GM19328 (cell line): ENCODE measurements at regions not wholly inside any gene's neighbourhood (a gene's known extent, or its start where the extent isn't known, plus 50 kb on each side); places are given as distances from the start of the nearest gene placed in this dataset.
A peak's percentile ranks its signal among the peaks of the same experiment; 100 is the strongest.

Experiments
- ATAC-seq: cut with Tn5 transposase; IDR thresholded peaks from one replicate; pipeline ENCODE4 v1.9.1; 2021; ENCODE audit warnings: mild to moderate bottlenecking, moderate library complexity; ENCODE audit not compliant: unreplicated experiment

DNA sequence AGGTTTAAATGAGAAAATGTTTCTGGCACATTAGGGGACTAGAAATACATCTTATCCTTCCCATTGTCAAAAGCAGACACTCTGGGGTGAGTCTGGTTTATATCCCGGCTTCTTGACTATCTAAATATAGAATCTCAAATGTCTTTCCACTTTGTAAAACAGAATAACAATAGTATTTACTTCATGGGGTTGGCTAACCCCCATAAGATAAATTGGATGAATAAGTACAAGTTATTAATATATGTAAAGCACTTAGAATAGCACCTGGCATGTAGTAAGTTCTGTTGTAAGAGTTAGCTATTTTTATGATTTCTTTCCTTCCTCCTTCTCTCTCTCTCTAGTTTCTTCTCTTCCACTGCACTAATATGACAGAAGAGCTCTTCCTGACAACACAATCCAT is 499.1 kb downstream of the INSC start:
- no peak for ATAC-seq

DNA sequence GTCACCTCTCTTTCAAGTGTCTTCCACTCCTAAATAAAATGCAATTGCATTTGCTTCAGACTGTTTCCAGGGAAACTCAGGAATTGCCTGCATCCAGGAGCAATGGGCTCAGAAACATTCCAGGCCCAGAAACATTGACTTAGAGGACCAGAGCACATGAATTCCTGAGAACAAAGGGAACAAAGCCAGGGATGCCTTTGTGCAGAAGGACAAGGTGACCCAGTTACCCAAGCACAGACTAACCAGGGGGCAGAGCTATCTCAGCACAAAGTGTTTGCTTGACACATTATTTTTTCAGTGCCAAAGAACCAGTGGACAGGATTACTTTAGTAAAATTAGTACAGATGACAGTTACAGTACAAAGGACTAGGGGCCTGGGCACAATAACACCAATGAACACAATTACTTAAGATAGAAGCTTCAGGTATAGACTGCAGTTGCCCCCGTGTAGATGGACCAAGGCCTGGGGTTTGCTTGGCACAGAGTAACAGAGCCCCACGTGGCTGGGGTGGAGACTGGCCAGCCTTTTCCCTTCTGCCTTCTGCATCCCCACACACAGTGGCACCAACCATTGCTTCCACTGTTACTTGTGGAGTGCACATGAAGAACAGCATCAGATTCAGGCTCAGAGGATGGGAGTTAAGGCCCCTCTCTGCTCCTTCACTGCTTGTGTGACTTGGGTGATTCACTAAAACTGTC is 500.8 kb downstream of the INSC start:
- no peak for ATAC-seq

DNA sequence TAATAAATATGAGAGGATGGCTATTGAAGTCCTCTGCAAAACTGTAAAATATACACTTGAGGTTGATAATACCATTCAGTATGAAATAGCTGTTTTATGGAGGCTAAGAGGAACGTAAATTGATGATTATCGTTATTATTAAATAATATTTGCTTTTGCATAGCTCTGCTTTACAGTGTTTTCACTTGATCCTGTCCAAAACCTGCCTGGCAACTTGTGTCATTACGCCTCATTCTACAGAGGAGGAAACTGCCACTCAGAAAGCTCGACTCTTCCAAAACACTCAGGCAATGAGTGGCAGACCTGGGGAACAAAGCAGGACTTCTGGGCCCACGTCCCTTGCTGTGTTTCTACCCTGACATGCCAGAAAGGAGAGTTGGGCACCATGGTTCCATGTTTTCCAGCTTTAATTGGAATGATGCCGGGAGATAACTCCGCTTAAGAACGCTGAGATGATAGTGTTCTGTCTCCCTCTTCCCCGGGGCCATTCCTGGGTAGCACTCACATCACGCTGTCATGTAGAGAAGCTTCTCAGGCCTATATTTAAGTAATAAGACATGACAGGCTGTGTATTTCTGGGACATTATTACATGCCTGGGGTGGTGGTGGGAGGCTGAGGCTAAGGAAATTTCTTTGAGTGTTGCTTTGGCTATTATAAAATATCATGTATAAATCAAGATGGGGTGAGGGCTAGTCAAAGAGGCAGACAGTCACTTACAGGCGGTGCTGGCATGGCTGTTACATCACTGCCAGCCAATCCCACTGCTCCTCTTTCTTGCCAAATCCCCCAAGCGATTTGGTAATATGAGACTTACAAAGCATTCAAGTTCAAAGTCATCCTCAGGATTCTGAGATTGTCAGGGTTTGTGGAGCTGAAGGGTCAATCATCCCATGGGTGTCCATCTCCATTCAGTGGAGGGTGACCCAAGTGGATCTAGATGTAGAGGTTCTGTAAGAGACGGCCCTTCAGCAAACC is 501.7 kb downstream of the INSC start:
- no peak for ATAC-seq

DNA sequence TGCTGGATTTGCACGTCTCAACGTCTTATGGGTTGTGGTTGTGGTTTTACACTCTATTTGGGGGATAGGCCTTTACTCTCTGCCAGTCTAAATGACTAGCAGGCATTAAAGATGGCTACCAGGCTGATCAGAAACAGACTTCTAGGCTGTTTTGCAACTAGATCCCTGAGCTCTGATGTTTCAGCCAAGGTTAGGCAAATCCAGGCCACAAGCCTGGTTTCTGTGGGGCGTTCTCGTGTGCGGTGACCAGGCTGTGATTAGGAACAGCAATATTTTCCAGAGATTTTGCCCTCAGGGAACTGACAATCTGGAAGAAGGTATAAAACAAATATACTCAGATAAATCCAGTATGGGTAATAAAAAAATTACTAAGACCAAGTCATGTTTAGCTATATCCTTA is 502.4 kb downstream of the INSC start:
- ATAC-seq = no peak

DNA sequence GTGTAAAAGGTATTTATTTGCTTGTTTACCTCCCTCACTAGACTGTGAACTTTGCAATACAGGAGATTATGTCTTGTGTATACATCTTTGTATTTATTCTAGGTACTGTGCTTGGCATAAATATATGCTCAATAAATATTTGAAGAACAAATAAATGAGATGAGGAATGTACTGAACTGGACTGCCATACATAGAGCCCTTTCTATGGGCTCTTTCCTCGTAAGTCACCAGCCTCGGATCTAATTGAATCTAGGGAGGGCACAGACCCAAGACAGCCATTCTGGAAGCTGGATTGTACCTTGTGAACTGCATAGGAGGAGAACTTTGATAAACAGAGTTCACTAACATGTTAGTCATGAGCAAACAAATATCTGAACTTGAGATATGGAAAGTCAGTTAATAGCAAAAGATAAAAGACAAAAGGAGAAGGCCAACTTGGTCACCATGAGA is 503.9 kb downstream of the INSC start:
- no peak for ATAC-seq

DNA sequence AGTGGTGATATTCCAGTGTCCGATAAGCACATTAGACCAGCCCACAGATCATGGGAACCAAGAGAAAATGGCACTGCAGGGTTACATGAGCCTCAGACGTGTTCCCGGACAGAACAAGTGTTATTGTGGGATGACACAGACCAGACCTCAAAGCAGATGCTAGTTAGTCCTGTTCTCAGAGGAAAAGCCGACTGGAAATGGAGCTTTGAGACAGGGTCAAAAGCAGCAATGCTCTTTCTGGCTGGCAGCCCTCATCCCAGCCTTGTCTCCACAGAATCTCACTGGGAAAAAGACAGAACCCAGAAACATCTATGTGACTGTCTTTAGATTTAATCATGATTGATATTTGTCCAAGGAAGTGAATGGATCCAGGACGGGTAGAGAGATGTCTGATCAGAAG is 506.8 kb downstream of the INSC start:
- ATAC-seq = no peak

DNA sequence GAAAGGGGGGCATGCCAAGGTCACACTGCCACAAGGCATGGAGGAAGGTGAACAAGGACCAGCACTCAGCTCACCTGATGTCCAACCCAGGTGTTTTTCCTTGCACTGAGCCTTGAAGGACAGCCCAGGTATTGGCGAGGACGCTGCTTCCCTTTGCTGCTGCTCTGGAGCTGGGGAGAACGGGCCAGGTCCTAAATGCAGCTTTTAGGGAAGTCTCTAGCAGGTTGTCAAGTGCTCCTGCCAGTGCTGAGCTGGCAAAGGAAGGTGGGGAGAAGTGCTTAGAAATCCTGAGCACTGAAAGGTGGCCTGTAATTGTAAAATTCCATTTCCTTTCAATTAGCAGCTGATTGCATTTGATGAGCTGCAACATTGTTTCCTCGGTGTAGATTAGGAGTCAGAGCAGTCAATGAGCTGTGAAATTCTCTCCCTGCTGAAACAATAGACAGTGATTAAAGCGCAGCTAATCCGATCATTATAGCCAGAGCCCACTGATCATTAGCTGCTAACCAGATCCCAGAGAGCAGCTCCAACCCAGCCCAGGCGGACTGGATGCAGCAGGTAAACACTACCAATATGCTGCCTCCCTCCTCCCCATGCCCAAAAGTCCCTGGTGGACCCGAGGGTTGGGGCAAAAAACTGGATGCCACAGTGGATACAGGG is 507.6 kb downstream of the INSC start:
- no peak for ATAC-seq

DNA sequence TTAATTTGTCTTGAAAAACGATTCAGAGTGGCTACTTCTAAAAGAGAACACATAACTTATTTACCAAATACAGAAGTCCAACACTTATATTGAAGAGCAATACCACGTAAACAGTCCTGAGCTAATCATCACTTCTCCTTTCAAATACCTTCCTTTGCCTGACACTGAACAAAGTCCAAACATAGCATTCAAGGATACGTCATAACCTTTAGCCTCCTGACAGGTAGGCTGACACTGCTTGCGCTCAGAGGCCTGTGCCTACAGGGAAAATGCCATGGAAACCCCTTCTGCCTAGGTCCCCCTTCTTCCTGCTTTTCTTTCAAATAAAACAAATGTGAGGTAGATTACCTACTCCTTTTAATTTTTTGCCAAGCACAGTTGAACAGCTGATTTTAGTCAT is 510.0 kb downstream of the INSC start:
- no peak for ATAC-seq

DNA sequence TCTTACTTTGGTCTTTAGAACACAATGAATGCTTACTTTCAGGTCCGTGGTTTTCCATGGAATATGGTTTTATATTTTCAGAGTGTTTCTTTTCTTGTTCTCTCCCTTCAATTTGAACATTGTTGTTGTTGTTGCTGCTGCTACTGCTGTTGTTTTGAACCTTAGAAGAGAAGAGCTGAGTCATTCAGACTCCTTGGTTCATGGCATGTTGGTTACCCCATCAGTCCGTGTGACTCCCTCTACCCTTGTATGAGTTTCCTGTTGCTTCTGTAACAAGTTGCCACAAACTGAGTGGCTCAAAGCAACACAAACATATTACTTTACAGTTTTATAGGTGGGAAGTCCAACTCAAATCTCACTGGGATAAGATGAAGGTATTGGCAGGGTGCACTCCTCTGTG is 511.0 kb downstream of the INSC start:
- no peak for ATAC-seq

DNA sequence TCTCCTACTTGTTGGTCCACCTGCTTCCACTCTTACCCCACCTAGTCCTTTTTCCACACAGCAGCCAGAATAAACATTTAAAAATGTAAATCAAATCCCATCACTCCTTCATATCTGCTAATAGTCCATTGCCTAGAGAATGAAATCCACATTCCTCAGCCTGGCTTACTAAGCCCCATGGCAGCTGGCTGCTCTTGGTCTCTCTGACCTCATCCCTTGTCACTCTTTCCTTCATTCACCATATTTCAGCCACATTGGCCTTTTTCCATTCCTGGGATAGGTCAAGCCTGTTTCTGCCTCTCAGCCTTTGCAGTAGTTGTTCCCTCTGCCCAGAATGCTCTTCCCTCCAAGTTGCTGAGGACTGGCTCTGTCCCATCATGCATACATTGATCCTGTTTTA is 512.8 kb downstream of the INSC start:
- no peak for ATAC-seq

DNA sequence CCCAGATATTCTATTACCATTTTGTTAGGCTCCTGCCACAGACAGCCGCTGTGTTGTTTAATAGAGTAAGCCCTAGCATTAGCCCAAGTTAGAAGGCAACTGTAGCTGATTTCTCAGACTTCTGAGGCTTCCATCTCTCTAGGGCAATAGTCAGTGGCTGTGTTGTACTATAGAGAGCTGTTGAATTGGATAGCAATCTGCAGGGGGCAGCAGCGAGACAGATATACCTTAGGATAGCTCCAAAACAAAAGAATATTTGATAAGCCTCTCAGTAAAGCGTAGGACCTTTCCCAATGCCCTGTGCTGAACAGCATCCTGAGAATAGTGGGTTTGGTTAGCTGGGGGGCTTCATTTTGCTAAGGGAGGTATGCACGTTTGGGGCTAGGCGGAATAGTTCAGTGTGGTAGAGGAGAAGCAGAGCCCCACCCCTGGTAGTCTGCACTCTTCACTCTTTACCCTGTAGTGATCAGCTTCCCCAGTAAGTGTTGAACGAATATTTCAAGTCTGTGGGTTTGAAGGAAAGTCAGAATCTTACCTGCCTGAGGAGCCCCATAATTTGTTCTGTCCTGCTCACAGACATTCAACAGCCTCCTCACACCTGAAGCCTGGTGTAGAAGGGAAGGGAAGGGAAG is 515.1 kb downstream of the INSC start:
- ATAC-seq = no peak

DNA sequence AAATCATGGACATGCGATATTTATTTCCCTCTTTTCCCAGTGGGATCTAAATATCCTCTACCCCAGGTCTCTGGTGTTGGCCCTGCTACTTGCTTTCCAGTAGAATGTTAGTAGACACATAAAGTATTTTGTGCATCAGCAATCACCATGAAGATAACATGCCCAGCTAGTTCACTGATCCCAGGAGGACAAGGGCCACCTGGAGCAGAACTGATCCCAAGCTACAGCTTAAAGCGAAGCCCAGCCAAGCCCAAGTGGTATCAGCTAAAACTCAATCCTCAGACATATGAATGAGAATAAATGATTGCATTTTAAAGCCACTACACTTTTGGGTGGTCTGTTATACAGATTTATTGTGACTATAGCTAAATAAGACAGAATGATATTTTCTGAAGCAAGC is 516.2 kb downstream of the INSC start:
- no peak for ATAC-seq

DNA sequence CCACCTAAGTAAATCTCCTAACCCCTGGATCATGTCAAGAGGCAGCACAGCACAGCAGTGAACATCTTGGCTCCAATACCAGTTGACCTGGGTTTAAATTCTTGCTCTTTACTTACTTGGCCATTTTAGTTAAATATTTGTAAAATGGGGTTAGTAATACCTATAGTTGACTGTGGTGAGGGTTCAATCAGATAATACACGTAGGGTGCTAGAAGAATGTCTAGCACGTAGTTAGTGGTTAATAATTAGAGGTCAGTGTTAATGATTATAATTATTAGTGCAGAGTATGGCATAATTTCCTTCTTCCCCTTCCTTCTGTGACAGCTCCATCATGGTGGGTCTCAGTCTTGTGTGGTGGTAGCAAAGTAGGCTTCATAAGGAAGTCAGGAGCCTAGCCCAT is 520.8 kb downstream of the INSC start:
- no peak for ATAC-seq

DNA sequence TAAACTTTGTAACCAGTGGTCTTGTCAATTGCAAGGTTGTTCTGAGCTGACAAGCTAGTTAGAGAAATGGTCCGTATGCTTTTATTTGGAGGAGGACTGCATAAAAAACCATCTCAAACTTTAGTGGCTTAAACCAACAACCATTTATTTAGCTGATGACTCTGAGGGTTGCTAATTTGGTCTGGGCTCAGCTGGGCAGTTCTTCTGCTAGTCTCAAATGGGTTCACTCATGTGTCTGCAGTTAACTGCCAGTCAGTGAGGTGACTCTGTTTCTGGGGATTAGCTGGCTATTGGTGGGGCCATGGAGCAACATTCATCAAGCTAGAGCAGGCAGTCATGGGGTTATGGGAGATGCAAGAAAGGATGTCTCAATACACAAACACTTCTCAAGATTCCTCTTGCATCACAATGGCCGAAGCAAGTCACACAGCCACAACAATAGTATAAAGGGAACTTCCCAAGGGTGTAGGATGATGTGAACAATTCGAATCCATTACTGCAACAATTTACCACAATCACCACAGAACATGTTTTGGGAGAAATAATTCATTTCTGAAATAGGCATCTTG is 521.9 kb downstream of the INSC start:
- no peak for ATAC-seq

DNA sequence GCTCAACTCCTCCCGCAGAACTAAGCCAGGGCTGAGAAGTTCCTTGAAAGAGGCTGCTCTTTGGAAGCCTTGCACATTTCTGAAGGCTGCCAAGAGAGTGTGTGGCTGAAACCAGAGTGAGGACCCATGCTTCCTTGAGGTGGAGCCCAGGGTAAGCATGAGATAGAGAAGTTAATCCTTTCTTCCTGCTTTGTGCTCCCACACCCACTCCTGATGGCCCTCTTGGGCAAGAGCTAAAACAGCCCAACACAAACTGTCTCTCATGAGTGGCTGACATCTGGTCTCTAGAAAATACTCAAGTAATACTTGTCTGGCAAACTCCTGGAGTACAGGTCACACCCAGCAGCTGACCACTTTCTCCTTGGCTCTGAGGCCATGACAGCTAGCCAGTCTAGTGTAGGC is 523.7 kb downstream of the INSC start:
- ATAC-seq = no peak

DNA sequence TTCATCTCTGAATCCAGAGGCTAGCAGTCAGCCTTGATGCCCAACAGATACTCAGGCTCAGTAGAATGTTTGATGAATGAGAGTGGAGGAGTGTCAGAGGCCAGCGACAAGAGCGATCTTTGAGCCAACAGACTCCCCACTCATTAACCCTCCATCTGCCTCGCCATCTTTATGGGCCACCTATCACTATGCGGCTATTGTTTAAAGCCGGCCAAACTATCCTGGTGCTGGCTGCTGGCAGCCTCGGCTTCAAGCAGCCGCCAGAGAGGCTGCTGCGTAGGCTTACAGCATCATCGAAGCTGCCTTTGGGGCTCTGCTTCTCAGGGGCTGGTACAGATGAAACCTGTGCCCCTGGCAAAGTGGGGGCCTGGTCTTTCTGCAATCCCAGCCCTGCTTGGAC is 525.6 kb downstream of the INSC start:
- ATAC-seq = no peak

DNA sequence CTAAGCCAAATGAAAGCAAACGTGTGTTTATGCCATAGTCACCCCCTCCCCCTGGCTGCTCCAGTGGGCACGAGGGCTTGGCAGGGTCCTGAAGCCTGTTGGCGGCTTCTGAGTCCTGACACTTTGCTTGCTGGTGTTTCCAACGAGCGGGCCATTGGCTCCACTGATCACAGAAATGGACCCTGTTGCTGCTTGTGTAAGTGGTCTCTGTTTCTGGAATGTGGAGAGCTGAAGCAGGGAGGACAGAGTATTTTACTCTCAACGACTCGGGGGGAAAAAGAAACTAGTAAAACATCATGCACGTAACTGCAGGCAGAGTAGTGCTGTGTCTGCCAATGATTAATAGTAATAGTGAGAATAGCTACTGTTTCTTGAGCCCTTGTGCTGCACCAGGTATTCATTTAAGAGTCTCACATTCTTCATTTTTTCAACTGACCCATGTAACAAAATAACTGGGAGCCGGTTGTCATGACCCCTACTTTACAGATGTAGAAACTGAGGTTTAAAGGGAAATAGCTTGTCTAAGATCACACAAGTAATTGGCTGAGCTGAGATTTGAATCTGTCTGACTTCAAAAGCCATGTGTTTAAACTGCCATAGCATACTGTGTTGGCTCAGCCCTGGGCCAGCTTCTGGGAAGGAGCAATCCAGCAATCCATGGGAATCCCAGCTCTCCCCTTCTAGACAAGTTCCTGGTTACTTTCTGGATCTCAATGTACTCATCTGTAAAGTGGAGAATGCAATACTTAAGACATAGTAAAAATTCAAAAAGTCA is 526.7 kb downstream of the INSC start:
- ATAC-seq = no peak

DNA sequence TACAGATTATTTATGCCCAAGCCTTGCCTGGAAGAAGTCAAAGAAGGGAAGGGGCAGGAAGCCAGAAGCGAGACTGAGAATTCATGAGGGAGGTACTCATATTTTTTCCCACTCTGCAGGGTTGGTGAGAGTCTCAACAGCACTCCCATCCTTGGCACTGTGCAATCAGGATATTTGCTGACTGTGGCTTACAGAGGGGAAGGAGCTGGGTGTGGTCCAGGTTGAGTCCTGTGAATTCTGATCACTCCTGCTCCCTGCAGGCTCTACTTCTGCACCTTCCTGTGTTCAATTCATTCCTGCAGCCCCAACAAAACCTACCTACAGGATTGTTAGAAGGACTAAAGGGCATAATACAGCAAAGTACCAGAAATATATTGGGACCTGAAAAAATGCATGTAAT is 530.5 kb downstream of the INSC start:
- ATAC-seq = no peak

DNA sequence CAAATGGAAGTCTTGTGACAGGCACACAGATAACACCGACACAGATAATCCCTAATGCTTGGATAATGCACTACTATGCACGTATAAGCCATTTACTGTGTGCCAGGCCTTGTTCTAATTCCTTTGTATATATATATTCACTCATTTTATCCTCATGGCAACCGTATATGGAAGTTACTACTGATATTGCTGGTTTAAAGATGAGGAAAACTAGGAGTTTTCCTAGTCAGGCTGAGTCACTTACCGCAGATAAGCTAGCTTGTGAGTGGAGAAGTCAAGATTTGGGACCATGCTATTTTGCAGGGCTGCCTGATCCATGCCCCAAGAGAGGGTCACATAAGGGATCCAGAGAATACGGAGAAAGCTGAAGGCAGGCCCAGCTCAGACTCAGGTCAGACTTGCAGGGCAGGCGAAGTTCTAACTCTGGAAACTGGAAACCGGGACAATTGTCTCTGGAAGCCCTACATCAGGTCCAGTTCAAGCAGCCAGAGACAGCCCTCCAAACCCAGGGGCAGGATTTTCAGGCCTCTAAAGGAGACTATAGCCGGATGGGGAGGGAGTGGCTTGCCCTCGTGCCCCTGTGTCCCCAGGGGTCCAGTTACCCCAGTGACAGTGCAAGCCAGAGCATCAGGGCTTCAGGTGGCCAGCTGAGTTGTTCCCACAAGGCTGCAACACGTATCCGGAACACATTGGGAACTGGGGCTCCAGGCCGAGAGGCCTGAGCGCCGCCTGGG is 534.8 kb downstream of the INSC start:
- peak; percentile 12 for ATAC-seq
